Type B pancreatic cell (in vitro differentiated cells): ENCODE measurements at regions not wholly inside any gene's neighbourhood (a gene's known extent, or its start where the extent isn't known, plus 50 kb on each side); places are given as distances from the start of the nearest gene placed in this dataset.

Source experiments
- DNase-seq: peaks from one replicate; pipeline ENCODE4 v3.0.0; 2021; ENCODE audit warnings: mixed read lengths; ENCODE audit not compliant: unreplicated experiment; ENCODE audit errors: extremely low spot score
- H3K27ac Mint-ChIP-seq: 2 replicates; pipeline ENCODE4 v1.8.0; 2021; ENCODE audit warnings: mild to moderate bottlenecking, mixed read lengths
- H3K27me3 Mint-ChIP-seq: 2 replicates; pipeline ENCODE4 v1.8.0; 2021; ENCODE audit warnings: mixed read lengths
- H3K36me3 Mint-ChIP-seq: 2 replicates; pipeline ENCODE4 v1.8.0; 2021; ENCODE audit warnings: mixed read lengths
- H3K4me1 Mint-ChIP-seq: one replicate; pipeline ENCODE4 v1.8.0; 2021; ENCODE audit warnings: mixed read lengths; ENCODE audit not compliant: unreplicated experiment
- H3K4me3 Mint-ChIP-seq: 2 replicates; pipeline ENCODE4 v1.8.0; 2021; ENCODE audit warnings: mild to moderate bottlenecking, mixed read lengths
- H3K9me3 Mint-ChIP-seq: 2 replicates; pipeline ENCODE4 v1.8.0; 2021; ENCODE audit warnings: mixed read lengths
- CTCF ChIP-seq: fragments of 200-600 bp; sonication (generic); conservative IDR thresholded peaks from 2 replicates; pipeline ENCODE4 v1.5.0; 2021; ENCODE audit warnings: antibody characterized with exemption, mild to moderate bottlenecking

- Mint-ChIP-seq H3K36me3 (no peaks in the 10 kb centered on the region), H3K27ac (no peak overlapping the region), H3K4me3 (no peak overlapping the region), H3K9me3 (no peaks in the 10 kb centered on the region), H3K4me1 (peaks cover 18% of the 10 kb centered on the region), H3K27me3 (peaks cover 10% of the 10 kb centered on the region)
- DNase-seq: no peak
- TF ChIP-seq CTCF: no peak
Measured at GRCh38 chr10:44067432-44067831, 317.5 kb downstream of the CXCL12 start.

DNA sequence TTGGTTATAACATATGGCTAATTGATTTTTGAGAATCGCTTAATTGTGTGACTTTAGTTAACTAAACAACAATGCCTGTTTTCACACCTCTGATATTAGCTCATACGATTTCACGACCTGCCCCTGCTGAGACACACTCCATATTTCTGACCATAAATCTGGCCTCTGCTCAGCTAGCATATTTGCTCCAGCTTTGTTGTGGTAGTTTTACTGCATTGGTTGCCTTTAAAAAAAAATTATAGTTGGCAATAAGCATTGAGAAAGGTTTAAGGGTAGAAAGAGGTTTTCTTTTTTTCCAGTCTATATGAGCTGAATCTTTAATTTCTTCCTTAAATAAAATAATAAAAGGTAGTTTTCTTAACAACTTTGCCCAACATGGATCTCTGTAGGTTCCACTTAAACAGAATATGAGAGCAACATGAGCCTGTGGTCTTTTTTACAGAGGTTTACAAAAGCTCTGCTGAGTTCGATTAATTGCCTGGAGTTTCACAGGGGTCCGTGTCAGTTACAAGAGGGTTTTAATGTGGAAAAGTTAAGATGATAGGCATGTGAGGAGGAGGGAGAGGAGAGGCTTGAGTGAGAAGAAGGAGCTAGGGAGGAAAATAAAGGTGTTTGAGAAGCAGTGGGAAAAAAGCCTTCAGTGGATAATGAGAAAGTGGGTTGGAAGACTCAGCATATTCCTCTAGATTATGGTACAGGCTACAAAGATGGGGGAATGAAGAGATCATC lies 318.2 kb downstream of the CXCL12 start:
- Mint-ChIP-seq H3K36me3 (no peaks in the 10 kb centered on the region), H3K27ac (no peak overlapping the region), H3K4me3 (no peak overlapping the region), H3K27me3 (peaks cover 14% of the 10 kb centered on the region), H3K4me1 (peaks cover 18% of the 10 kb centered on the region), H3K9me3 (no peaks in the 10 kb centered on the region)
- no peak for TF ChIP-seq CTCF
- DNase-seq: no peak

DNA sequence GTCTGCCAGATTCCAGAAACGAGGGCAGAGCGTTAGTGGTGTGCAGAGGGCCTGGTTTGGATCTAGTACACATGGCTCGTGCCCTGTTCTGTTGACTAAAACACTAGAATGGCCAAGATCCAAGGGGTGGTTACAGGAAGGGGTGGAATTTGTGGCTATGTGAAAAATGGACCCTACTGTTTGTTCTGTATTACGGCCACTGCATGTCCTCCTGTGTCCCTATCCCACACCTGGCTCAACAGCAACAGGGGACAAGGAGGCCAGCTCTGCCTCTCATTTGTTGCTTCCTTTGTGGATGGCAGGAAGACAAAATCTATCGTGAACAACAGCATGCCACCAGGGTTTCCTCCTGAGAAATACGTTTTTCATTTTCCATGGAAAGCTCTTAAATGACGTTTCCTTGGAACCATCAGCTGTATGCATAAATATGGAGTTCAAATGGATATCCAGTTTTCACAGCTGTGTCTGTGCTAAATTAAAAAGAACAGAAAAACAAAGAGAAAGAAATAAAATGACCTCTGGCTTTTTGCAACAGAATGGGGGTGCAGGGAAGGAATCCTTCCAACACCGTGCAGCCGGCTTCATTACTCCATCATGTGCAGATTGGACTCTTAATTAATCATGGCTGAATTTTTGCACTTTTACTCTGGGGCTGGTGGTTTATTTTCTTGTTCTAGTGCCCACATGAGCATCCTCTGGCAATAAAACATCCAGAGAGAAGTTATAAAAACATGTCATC lies 318.9 kb downstream of the CXCL12 start:
- Mint-ChIP-seq H3K9me3 (no peaks in the 10 kb centered on the region), H3K36me3 (no peaks in the 10 kb centered on the region), H3K4me1 (peaks cover 20% of the 10 kb centered on the region), H3K4me3 (no peak overlapping the region), H3K27me3 (peaks cover 17% of the 10 kb centered on the region), H3K27ac (no peak overlapping the region)
- no peak for TF ChIP-seq CTCF
- no peak for DNase-seq

DNA sequence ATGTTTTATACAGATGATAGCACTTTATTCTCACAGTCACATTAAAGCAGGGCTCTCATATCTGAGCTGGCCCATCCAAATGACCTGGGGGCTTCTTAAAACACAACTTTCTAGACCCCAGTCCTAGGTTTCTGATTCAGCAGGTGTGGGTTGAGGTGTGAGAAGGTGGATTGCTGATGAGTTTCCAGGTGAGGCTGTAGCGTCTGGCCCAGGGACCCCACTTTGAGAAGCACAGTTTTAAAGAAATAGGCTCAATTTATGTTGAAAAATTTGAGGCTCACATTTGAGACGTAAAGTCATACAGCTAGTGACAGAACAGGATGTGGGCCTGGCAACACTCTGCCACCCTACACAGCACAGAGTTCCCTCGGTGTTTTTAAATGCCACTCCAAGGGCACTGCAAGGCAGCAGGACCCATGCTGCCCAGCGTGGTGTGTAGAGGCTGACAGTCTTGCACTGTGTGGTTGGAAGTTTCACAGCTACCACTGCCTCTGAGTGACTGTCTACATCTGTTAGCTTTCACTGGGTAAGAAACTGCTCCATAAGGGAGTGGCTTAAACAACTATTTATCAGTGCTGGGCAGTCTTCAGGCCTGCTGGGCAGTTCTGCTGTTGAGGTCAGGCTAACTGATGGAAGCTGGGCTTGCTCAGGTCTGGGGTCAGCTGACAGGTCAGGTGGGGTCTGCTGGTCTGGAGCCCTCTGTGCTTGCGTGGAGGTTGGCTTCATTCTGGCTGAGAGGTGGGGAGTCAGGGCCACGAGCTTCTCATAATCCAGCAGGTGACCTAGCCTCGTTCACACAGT lies 319.7 kb downstream of the CXCL12 start:
- Mint-ChIP-seq H3K9me3 (no peaks in the 10 kb centered on the region), H3K4me1 (peaks cover 27% of the 10 kb centered on the region), H3K27ac (no peak overlapping the region), H3K4me3 (no peak overlapping the region), H3K36me3 (no peaks in the 10 kb centered on the region), H3K27me3 (peaks cover 20% of the 10 kb centered on the region)
- TF ChIP-seq CTCF: no peak
- DNase-seq: no peak

- H3K9me3 Mint-ChIP-seq: no peaks in the 10 kb centered on the region
Measured at GRCh38 chr10:44064317-44064716, 320.6 kb downstream of the CXCL12 start.

More at GRCh38 chr10:44064317-44064716, 320.6 kb downstream of the CXCL12 start:
- no peak for DNase-seq
- H3K36me3 Mint-ChIP-seq: no peaks in the 10 kb centered on the region
- H3K4me3 Mint-ChIP-seq: no peak overlapping the region
- peaks cover 32% of the 10 kb centered on the region for H3K4me1 Mint-ChIP-seq
- H3K27ac Mint-ChIP-seq: no peak overlapping the region
- no peak for TF ChIP-seq CTCF
- H3K27me3 Mint-ChIP-seq: peaks cover 13% of the 10 kb centered on the region
